ENCODE measurements at regions not wholly inside any gene's neighbourhood (a gene's known extent, or its start where the extent isn't known, plus 50 kb on each side); places are given as distances from the start of the nearest gene placed in this dataset.

- 61 to 81% (median 63%) methylated on average over 2 of the region's 2 CpGs for WGBS, 3 donors
- DNase-seq: no peak
- Histone ChIP-seq H3K36me3 (ENCODE audit: control insufficient read depth in 3 of 3, insufficient read depth in 2 of 3, low read depth in 1 of 3, low read length in 3 of 3) (no peaks in the 10 kb centered on the region), H3K9me3 (ENCODE audit: control insufficient read depth in 2 of 2, insufficient read depth in 1 of 2, low read depth in 1 of 2, low read length in 1 of 2) (no peaks in the 10 kb centered on the region), H3K27ac (ENCODE audit: low read depth in 1 of 3, low read length in 2 of 3) (no peak overlapping the region), H3K27me3 (ENCODE audit: control insufficient read depth in 3 of 3, insufficient read depth in 3 of 3, low read length in 3 of 3) (no peaks in the 10 kb centered on the region), H3K4me3 (ENCODE audit: low read depth in 1 of 3, low read length in 3 of 3) (no peak overlapping the region), H3K4me1 (ENCODE audit: control insufficient read depth in 3 of 3, insufficient read depth in 2 of 3, low read depth in 1 of 3, low read length in 2 of 3) (no peaks in the 10 kb centered on the region)
- FAIRE-seq: no peak
Measured at GRCh38 chr14:30500222-30500621, 58.7 kb upstream of the G2E3 start.

- H3K36me3 ChIP-seq (ENCODE audit: control insufficient read depth in 3 of 3, insufficient read depth in 2 of 3, low read depth in 1 of 3, low read length in 3 of 3): no peaks in the 10 kb centered on the region
- H3K27me3 ChIP-seq (ENCODE audit: control insufficient read depth in 3 of 3, insufficient read depth in 3 of 3, low read length in 3 of 3): no peaks in the 10 kb centered on the region
- no peaks in the 10 kb centered on the region for H3K4me1 ChIP-seq (ENCODE audit: control insufficient read depth in 3 of 3, insufficient read depth in 2 of 3, low read depth in 1 of 3, low read length in 2 of 3)
- H3K27ac ChIP-seq (ENCODE audit: low read depth in 1 of 3, low read length in 2 of 3): no peak overlapping the region
- H3K9me3 ChIP-seq (ENCODE audit: control insufficient read depth in 2 of 2, insufficient read depth in 1 of 2, low read depth in 1 of 2, low read length in 1 of 2): no peaks in the 10 kb centered on the region
- H3K4me3 ChIP-seq (ENCODE audit: low read depth in 1 of 3, low read length in 3 of 3): no peak overlapping the region
- DNase-seq: no peak
- 74 to 87% (median 80%) methylated on average over 3 of the region's 3 CpGs for WGBS, 3 donors
- no peak for FAIRE-seq
Measured at GRCh38 chr14:30507209-30507608, 51.7 kb upstream of the G2E3 start.
